HG03354 (cell line): ENCODE measurements at regions not wholly inside any gene's neighbourhood (a gene's known extent, or its start where the extent isn't known, plus 50 kb on each side); places are given as distances from the start of the nearest gene placed in this dataset.

Source experiments
- ATAC-seq: cut with Tn5 transposase; IDR thresholded peaks from one replicate; pipeline ENCODE4 v1.9.1; 2021; ENCODE audit warnings: mild to moderate bottlenecking; ENCODE audit not compliant: unreplicated experiment, poor library complexity, severe bottlenecking

GRCh38 chr18:55069497-55069896, 110.2 kb upstream of the CCDC68 start:
- peak; percentile 71 for ATAC-seq

DNA sequence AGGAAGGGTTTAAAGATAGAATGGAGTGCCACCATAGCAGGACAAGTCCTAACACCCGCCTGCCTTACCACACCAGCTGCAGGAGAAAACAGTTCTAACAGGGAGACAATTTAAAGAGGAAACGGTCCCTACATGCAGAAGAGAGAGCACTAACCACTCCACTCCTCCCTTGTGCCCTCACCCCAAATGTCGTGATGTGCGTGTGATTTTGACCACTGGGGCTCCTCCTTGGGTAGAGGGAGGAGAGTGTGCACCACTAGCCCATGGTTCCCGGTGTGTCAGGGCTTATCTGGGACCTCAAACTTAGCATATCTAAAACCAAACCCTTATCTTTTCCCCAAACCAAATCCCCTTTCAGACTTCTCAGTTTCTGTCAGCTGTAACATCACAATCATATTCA, 105.5 kb upstream of the CCDC68 start:
- ATAC-seq, result peak; percentile 71

- no peak for ATAC-seq
These were observed 104.8 kb upstream of the CCDC68 start for GRCh38 chr18:55064073-55064472.

GRCh38 chr18:55054021-55054990, 95.0 kb upstream of the CCDC68 start:
- no peak for ATAC-seq

DNA sequence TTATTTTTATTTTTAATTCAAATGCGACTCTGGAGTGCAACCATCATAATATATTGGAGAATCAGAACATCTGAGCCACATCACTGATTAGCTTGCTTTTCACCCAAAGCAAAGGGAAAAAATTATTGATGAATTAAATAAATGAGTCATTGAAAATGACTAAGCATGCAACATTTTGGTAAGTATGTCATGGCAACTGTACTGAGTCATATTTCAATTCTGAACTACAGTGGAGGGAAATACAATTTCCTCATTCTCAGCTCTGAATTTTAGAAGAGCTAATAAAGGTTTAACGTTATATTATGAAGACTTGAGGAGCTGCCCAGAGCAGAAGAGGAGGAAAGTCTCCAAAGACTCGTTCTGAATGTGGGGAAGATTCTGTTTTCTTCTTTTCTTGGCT, 89.6 kb upstream of the CCDC68 start:
- ATAC-seq, result no peak

- no peak for ATAC-seq
These were observed 88.3 kb upstream of the CCDC68 start for GRCh38 chr18:55047546-55047945.

- ATAC-seq, result no peak
These were observed 82.1 kb upstream of the CCDC68 start for GRCh38 chr18:55041366-55041765.

- no peak for ATAC-seq
These were observed 78.9 kb upstream of the CCDC68 start for GRCh38 chr18:55038162-55038561.

DNA sequence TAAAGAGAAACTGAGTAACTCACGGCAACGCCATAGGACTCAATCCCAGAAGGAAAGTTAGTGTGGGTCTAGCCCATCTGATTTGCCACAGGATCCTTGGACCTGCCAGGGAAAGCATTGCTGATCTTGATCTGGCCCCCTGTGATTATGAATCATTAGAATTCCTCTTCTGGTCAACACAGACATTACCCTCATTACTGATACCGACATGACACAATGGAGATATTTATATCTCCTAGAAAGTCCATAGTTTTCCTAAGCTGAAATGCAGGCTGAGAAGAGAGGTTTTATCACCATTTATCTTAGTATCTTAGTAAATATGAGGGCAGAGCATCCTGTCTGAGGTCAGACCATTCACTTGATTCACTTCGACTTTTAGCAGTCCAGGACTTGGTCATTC, 75.5 kb upstream of the CCDC68 start:
- ATAC-seq, result no peak

DNA sequence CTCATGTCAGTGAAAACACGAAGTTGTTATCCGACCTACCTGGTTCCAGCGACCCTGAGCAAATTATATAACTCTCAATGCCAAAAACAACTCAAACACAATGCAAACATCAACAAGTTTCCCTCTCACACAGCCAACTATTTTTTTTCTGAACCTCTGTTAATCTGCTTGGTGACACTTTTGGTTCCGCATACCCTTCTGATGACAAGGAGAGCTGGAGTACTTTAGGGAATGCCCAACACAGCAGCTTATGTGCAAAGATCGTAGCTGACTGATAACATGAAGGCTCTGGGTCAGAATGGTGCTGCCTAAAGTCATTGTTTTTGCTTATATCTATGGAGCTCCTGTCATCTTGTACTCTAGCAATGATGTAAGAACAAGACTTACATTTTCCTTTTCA, 72.7 kb upstream of the CCDC68 start:
- no peak for ATAC-seq

- no peak for ATAC-seq
These were observed 72.3 kb upstream of the CCDC68 start for GRCh38 chr18:55031576-55031975.

DNA sequence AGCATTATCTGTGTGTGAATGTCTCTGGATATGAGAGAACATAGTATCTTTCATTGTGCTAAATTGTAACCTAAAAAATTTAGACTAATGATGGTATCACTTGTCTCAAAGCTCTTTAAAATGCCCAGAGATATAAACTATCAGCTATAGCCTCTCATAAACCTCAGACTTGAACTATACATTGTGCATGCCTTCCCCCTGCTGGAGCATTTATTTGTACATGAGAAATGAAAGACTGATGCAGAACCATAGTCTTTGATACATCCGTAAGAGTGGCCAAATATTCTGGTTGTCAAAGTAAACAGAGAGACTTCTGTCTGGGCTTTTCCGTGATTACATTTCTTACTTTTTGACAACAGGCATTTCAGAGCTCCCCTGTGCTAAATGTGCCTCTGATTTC, 71.9 kb upstream of the CCDC68 start:
- ATAC-seq, result no peak

- no peak for ATAC-seq
These were observed 65.3 kb upstream of the CCDC68 start for GRCh38 chr18:55024564-55024963.

- no peak for ATAC-seq
These were observed 59.3 kb upstream of the CCDC68 start for GRCh38 chr18:55018602-55019001.

DNA sequence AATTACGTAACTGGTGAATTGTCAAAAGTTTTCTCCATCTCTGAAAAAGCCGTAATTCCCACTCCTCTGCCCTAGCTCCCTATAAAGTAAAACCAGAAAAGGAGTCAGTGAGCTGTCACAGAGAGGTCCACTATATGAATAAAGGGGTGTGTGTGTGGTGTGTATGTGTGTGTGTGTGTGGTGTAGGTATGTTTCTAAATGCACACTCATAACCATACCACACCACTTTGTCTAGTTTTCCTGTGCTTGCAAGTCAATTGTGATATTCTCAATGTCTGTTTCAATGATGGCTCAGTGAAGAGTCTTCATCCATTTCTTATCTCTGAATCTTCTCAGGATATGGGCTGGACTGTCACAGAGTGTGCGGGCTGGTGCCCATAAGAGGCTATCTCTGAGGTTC, 54.8 kb upstream of the CCDC68 start:
- ATAC-seq, result no peak

DNA sequence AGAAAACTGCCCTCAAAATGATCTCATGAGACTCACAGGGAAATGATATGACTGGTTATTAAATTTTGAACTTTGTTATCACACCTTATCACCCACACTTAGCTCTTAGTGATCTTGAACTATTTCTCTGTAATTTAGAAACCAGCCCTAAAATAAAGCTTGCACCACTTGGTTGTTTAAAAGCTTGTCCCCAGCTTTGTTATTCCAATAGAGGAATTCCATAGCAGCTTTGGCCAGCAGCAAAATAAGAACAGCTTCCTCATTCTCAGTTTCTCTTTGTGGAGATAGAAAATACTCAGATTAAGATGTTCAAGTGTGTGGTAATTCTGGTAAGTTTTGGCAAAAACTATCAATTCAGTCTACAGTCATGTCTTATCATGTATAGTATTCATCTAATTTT, 54.4 kb upstream of the CCDC68 start:
- no peak for ATAC-seq

DNA sequence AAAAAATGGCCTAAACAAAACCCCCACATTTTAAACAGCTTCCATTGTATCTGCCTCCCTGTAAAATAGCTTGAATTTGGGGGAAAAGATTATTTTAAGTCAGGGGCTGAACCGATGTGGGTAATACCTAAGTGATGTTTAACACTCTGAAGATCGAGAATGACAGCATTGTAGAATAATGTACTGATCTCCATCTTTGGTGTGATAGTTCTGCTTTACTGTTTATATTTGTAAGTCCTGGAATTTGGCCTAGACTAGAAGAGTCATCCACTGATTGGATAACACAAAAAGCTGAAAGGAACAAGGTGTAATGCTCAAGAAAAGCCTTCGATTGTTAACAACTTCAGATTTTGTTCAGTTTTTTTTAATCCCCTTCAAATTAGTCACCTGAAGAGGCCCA, 53.8 kb upstream of the CCDC68 start:
- ATAC-seq, result no peak

- ATAC-seq, result no peak
These were observed 52.7 kb upstream of the CCDC68 start for GRCh38 chr18:55012008-55012407.
